Heart left ventricle (tissue), 13 donors: ENCODE measurements at regions not wholly inside any gene's neighbourhood (a gene's known extent, or its start where the extent isn't known, plus 50 kb on each side); places are given as distances from the start of the nearest gene placed in this dataset.

Source experiments
- POLR2A ChIP-seq, 2 donors: fragments of 450-650 bp; IDR thresholded peaks; one replicate each; pipeline ENCODE4 v1.6.1; 2017; ENCODE audit warnings: antibody characterized with exemption in 2 of 2, mild to moderate bottlenecking in 2 of 2, moderate library complexity in 2 of 2
- TF ChIP-seq, protein P1 (sequence below), 12 donors: fragments of 200-600 bp; sonication (generic) in 4 of 12; IDR thresholded peaks; one replicate each; pipeline versions ENCODE4 v1.5.0 to v1.8.0; 2018 to 2022; ENCODE audit warnings: antibody characterized with exemption in 12 of 12, mild to moderate bottlenecking in 5 of 12
- donor health status: ischemic (EF 13 %, LVEDD 7.1; RV severe dilation, severe dysfunction).
- donor health status: DM: no; HTN: yes; CAD: no.
- donor health status: DM: no; HTN: no; CAD: no.
- donor health status: ischemic (EF 25% LVEDD 6.9; RV normal size, moderate dysfunction).
- donor health status: ischemic (EF 25% LVEDD 5.7; RV mildly dilated, moderate dysfunction).
- donor health status: ischemic (EF 35%, LVEDD 5.7; RV mildly dilated, moderate dysfunction).
- donor health status: nonischemic (EF 11% LVEDD 7.7; RV severe dilation, severe dysfunction).
- donor health status: DM: yes; HTN: yes; CAD: no.
- donor health status: PGD.
- donor health status: ischemic (EF 29% LVEDD 5.4; RV normal size, mild dysfunction).
- donor health status: nonischemic (EF 23%, LVEDD 6.1; RV moderate dilation, normal function).

DNA sequence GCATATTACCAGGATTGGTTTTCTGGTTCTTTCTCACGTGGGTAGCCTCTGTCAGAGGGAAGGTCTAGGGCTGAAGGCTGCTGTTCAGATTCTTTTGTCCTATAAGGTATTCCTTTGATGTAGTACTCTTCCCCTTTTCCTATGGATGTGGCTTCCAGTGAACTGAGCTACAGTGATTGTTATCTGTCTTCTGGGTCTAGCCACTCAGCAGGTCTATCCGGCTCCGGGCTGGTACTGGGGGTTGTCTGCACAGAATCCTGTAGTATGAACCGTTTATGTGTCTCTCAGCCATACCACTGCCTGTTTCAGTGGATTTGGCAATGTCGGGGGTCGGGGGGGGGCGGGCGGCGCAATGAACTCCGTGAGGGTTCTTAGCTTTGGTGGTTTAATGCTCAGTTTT, 84.5 kb upstream of the C10orf90 start:
- TF ChIP-seq POLR2A (IDR thresholded peaks at IDR 0.05), result no peak
- TF ChIP-seq, protein P1, sequence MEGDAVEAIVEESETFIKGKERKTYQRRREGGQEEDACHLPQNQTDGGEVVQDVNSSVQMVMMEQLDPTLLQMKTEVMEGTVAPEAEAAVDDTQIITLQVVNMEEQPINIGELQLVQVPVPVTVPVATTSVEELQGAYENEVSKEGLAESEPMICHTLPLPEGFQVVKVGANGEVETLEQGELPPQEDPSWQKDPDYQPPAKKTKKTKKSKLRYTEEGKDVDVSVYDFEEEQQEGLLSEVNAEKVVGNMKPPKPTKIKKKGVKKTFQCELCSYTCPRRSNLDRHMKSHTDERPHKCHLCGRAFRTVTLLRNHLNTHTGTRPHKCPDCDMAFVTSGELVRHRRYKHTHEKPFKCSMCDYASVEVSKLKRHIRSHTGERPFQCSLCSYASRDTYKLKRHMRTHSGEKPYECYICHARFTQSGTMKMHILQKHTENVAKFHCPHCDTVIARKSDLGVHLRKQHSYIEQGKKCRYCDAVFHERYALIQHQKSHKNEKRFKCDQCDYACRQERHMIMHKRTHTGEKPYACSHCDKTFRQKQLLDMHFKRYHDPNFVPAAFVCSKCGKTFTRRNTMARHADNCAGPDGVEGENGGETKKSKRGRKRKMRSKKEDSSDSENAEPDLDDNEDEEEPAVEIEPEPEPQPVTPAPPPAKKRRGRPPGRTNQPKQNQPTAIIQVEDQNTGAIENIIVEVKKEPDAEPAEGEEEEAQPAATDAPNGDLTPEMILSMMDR (IDR thresholded peaks at IDR 0.05), result no peak
